ENCODE measurements at regions not wholly inside any gene's neighbourhood (a gene's known extent, or its start where the extent isn't known, plus 50 kb on each side); places are given as distances from the start of the nearest gene placed in this dataset.
"Not testable (repeated sequence)": the region's sequence is repeated elsewhere in the genome, so short reads cannot be mapped to it uniquely, and the experiment has no call there.

GRCh38 chr21:18832950-18833349 is 429.4 kb upstream of the TMPRSS15 start:
- DNase-seq = no peak

GRCh38 chr21:18834121-18834520 is 430.5 kb upstream of the TMPRSS15 start:
- not testable (repeated sequence) for DNase-seq

DNA sequence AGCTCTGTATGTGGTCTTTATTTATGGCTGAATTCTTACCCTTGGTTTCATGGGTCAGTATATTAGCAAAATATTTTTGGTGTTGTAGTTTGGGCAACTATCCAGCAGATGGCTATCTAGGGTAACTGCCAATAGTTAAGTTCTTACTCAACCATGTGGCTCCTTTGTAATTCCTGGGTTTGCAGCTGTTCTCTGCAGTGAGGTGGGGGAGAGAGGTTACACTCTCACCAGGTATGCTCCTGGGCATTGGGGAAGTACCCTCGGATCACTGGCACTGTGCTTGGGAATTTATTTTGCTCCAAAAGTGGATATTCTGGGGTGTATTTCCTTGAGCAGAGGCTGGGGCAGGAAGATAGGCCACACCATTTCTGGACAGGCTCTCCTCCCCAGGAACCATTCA is 436.7 kb upstream of the TMPRSS15 start:
- no peak for DNase-seq

DNA sequence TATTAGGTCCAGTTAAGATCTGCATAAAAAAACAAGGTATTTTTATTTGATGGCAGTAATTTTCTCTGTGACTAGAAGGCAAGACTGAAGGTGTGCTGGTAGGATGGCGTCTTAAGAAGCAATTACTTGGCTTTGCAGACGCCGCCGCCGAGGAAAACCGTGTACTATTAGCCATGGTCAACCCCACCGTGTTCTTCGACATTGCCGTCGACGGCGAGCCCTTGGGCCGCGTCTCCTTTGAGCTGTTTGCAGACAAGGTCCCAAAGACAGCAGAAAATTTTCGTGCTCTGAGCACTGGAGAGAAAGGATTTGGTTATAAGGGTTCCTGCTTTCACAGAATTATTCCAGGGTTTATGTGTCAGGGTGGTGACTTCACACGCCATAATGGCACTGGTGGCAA is 454.0 kb upstream of the TMPRSS15 start:
- not testable (repeated sequence) for DNase-seq

DNA sequence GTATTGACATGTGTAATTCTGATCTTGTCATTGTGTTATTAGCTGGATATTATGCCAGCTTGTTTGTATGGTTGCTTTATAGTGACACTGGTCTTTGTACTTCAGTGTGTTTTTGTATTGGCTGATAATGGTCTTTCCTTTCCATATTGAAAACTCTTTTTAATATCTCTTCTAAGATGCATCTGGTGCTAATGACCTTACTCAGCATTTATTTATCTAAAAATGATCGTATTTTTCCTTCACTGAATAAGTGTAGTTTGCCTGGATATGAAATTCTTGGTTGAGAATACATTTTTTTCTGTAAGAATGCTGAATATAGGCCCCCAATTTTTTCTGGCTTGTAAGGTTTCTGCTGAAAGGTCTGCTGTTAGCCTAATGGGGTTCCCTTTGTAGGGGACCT is 465.5 kb upstream of the TMPRSS15 start:
- no peak for DNase-seq

- no peak for DNase-seq
Observed at GRCh38 chr21:18877917-18878316, 474.3 kb upstream of the TMPRSS15 start.

GRCh38 chr21:18887922-18888602 is 484.5 kb upstream of the TMPRSS15 start:
- DNase-seq = no peak

- no peak for DNase-seq
Observed at GRCh38 chr21:18893406-18893805, 489.8 kb upstream of the TMPRSS15 start.

- DNase-seq = no peak
Observed at GRCh38 chr21:18894387-18894786, 490.8 kb upstream of the TMPRSS15 start.

DNA sequence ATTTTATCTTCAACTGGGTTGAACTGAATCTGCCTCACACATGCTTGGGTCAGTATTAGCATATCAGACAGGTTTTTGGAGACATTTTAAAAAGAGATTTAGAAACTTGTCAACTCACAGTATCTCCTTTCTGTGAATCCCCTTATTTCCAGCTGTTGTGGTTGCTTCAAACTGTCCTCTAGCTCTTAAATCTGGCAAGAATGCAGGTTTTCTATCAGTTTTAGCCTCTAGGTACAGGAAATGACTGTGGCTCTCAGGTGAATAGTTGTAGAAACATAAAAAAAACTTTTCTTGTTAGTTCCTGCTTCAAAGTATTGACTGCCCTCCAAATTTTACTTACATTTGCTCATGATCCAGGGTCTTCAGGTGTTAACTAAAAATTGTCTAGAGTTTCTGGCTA is 495.7 kb upstream of the TMPRSS15 start:
- no peak for DNase-seq

DNA sequence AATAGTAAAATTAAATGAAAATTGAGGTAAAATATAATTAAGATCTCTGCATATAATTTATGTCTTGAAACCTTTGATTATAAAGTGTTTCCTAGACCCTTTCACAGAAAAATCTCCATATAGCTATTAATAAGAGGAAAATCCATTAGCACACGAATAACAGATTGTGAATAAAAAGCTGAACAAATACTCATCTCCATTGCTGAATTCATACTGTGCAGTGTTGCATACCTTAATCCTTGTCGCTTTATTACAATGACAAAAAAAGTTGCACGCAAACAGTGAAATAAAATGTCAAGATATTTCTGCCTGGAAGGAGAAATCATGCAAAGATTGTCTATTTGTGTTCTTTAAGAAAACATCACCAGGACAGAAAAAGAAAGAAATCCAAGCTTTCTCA is 499.1 kb upstream of the TMPRSS15 start:
- no peak for DNase-seq

- DNase-seq = no peak
Observed at GRCh38 chr21:18907076-18907475, 503.5 kb upstream of the TMPRSS15 start.

DNA sequence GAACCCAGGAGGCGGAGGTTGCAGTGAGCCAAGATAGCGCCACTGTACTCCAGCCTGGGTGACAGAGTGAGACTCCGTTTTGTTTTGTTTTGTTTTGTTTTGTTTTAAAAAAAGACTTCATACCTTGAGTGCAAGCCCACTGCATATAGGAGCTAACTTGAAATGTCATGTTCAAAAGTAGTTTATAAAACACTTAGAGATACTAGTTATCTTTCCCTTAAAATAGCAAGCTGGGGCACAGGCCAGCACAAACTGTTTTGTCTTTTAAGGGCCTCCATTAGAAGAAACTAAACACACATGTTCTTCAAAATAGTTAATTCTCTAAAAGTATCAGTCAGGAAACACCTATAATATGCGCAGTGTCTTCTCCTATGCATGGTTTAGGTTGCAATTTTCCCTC is 505.1 kb upstream of the TMPRSS15 start:
- DNase-seq = no peak

DNA sequence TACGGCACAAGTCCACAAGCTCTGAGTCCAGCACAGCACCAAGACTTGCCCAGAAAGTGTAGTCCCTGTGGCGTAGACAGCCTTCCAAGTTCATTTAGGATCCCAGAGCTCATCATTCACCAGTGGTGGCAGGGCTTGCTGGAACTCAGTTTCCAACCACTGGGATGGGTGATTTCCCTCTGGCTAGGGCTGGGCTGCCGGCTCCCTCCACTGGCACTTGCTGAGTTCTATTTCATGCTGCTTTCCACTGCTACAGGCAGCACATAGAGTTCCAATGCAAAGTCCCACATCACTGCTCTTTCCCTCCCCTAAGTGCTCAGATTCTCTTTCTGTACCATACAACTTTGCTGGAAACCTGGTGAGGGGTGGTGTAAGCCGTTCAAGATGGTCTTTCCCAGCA is 510.3 kb upstream of the TMPRSS15 start:
- DNase-seq = no peak

DNA sequence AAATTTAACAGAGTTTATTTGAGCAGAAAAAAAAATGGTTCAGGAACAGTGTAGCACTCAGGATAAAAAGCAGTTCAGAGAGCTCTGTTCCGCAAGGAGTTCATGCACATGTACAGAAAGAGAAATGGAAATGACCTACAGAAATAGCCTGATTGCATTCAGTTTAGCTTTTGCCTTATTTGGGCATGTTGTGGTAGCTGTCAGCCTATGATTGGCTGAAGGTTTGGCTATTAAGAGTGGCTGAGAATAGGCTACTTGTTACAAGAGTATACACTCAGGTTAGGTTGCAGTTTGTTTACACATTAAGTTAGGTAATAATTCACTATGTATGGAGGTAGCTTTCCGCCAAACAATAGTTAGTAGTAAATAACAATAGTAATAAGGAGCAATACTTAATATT is 511.0 kb upstream of the TMPRSS15 start:
- no peak for DNase-seq

- no peak for DNase-seq
Observed at GRCh38 chr21:18917622-18918021, 514.0 kb upstream of the TMPRSS15 start.

DNA sequence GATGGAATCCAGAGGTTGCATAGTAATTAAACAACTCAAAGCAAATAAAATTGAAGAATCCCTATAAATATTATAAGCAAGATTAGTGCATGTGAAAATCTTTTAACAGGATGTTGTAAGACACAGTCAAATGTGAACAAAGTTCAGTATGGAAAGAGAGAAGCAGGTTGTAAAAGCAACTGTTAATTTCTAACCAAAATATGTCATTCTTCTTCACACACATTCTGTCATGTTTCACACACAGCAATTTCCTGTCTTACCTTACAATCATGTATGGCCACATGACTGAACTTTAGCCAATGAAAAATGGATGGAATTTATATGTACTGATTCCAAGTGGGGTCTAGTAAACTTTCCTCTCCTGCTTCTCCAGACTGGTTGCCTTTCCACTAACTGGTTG is 527.7 kb upstream of the TMPRSS15 start:
- DNase-seq = no peak

GRCh38 chr21:18937337-18937736 is 533.8 kb upstream of the TMPRSS15 start:
- DNase-seq = no peak

DNA sequence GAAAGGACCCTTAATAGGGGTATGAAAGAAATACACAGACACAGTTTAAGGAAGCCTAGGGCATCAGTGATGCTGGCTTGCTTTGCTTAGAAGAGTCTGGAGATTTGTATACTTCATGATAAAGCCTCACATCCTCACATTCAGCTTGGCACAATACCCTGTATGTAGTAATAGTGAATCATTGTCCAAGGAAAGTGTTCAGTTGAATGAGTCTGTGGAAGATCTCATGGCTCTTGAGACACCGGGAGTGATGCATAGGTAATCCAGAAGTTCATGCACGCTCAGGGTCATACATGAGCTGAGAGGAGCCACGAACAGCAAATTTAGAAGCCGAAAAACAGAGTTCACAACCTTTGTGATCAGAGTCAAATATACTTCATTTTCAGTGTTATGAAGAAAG is 537.2 kb upstream of the TMPRSS15 start:
- DNase-seq = no peak

DNA sequence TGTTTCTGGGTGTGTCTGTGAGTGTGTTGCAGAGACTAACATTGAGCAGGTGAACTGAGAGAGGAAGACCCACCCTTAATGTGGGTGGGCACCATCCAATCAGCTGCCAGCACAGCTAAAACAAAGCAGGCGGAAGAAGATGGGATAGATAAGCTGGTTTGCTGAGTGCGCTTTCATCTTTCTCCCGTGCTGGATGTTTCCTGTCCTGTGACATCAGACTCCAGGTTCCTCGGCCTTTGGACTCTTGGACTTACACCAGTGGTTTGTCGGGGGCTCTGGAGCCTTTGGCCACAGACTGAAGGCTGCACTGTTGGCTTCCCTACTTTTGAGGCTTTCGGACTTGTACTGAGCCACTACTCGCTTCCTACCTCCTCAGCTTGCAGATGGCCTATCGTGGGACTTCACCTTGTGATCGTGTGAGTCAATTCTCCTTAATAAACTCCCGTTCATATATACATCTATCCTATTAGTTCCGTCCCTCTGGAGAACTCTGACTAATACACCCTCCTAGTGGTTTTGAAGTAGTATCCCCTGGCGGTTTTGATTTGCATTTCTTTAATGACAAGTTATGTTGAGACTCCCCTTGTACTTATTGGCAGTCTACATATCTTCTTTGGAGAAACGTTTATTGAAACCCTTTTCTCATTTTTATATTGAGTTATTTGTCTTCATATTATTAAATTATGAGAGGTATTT is 546.6 kb upstream of the TMPRSS15 start:
- no peak for DNase-seq

DNA sequence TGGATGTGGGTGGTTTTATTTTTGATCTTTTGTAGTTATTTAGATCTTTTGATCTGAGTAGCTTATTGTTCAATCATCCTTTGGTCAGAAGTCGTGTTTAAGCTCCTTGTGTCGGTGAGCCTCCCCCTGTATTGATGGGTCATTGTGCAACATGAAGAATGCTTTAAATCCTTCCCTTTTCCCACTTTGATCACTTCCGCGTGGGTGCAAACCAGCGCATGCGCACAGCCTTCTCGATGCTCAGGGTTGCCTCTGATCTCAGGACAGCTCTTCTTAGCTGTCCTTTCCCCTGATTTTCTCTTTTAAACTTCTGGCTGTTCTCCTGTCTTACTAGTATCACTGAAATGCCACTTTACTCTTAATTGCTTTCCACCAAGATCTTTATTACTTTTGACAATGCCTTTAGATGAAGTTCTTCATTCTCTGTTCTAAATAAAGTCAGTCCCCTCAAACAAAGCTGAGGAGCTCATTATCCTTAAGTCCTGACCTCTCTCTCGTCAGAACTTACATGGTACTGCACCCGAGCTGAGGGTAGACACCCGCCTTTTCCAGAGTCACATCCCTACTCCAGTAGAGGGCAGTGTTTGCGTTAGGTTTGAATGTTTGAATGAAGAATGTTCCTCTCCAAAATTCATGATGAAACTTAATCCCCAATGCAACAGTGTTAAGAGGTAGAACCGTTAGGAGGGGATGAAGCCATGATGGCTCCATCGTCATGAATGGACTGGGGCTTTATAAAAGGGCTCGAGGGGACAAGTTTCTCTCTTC is 547.9 kb upstream of the TMPRSS15 start:
- no peak for DNase-seq

GRCh38 chr21:18954441-18954844 is 550.9 kb upstream of the TMPRSS15 start:
- no peak for DNase-seq

GRCh38 chr21:18959817-18960216 is 556.2 kb upstream of the TMPRSS15 start:
- no peak for DNase-seq

GRCh38 chr21:18960306-18960705 is 556.7 kb upstream of the TMPRSS15 start:
- no peak for DNase-seq

Measured in DMS 273 treated with DMSO at 0.1 percent for 48 hours (cell line).